Bronchial epithelial cell (primary cell): ENCODE measurements at regions not wholly inside any gene's neighbourhood (a gene's known extent, or its start where the extent isn't known, plus 50 kb on each side); places are given as distances from the start of the nearest gene placed in this dataset.

Source experiments
- DNase-seq: peaks from one replicate; pipeline ENCODE4 v3.0.0-alpha.2; 2010; ENCODE audit warnings: low read depth
- FAIRE-seq: peaks from 2 replicates; lab custom pipeline; 2011; peaks lifted over from hg19 to GRCh38; lab: Jason Lieb, UNC
- H3K27me3 ChIP-seq: 2 replicates; pipeline ENCODE4 v1.5.1; 2011; ENCODE audit warnings: low read length; ENCODE audit not compliant: control insufficient read depth, insufficient read depth
- H3K36me3 ChIP-seq: 2 replicates; pipeline ENCODE4 v1.5.1; 2011; ENCODE audit warnings: low read length; ENCODE audit not compliant: control insufficient read depth, insufficient read depth
- H3K4me3 ChIP-seq: 2 replicates; pipeline ENCODE4 v1.5.1; 2011; ENCODE audit warnings: mild to moderate bottlenecking, low read depth, low read length, control low read depth
- TF ChIP-seq, protein P1 (sequence below): IDR thresholded peaks from 2 replicates; pipeline ENCODE4 v1.5.1; 2011; ENCODE audit warnings: mild to moderate bottlenecking, moderate library complexity, low read length, control low read depth, inconsistent platforms; ENCODE audit not compliant: insufficient read depth, severe bottlenecking

DNA sequence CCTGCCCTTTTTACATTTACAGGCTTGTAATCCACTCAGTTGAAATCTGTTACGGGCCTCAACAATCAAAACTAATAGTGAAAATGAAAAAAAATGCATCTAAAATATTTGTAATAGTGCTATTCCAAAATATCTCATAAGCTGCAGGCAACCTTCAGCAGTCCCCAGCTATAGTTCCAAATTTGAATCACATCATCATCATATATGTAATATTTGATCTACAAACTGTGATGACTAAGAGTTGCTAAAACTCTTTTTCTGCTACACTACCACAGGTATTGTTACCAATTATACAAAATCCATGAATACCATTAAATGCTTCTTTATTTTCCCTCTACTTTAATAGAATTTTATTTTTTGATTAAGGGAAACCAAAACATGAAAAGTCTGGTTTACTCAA lies 121.4 kb upstream of the RFC3 start:
- Histone ChIP-seq H3K27me3 (no peaks in the 10 kb centered on the region), H3K36me3 (no peaks in the 10 kb centered on the region), H3K4me3 (no peak overlapping the region)
- FAIRE-seq (no peak), DNase-seq (peak; percentile 43)
- TF ChIP-seq, protein P1, sequence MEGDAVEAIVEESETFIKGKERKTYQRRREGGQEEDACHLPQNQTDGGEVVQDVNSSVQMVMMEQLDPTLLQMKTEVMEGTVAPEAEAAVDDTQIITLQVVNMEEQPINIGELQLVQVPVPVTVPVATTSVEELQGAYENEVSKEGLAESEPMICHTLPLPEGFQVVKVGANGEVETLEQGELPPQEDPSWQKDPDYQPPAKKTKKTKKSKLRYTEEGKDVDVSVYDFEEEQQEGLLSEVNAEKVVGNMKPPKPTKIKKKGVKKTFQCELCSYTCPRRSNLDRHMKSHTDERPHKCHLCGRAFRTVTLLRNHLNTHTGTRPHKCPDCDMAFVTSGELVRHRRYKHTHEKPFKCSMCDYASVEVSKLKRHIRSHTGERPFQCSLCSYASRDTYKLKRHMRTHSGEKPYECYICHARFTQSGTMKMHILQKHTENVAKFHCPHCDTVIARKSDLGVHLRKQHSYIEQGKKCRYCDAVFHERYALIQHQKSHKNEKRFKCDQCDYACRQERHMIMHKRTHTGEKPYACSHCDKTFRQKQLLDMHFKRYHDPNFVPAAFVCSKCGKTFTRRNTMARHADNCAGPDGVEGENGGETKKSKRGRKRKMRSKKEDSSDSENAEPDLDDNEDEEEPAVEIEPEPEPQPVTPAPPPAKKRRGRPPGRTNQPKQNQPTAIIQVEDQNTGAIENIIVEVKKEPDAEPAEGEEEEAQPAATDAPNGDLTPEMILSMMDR: no peak

DNA sequence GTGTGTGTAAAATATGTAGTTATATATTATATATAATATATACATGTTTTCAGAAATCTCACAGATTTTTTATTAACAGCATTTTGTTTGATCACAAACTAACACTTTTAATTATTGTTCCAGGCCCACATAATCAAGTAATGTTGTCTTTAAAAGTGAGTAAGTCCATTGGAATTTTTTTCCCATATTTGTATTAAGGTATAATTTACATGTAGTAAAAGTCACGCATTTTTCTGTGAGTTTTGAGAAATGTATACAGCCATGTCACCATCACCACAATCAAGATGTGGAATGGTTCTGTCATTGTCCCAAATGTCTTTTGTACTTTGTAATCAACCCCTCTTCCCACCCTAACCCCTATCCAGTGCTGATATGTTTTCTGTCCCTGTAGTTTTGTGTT lies 120.0 kb upstream of the RFC3 start:
- FAIRE-seq (no peak), DNase-seq (peak; percentile 29)

DNA sequence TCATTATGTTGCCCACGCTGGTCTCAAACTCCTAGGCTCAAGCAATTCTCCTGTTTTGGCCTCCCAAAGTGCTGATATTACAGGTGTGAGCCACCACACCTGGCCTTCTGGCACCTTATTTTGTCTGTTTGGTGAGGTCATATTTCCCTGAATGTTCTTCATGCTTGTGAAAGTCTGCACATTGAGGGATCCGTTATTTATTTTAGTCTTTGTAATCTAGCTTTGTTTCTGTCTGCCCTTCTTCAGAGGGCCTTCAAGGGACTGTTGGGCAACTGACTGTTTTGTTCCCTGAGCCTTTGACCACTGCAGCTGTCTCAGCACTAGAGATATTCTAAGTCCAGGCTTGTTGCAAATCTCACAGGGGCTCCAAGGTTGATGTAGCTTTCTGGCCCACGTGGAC lies 110.5 kb upstream of the RFC3 start:
- Histone ChIP-seq H3K4me3 (no peak overlapping the region), H3K36me3 (no peaks in the 10 kb centered on the region), H3K27me3 (no peaks in the 10 kb centered on the region)
- TF ChIP-seq, protein P1: no peak
- no peak for FAIRE-seq
- no peak for DNase-seq

More for the DNA sequence above, 120.0 kb upstream of the RFC3 start:
- no peaks in the 10 kb centered on the region for H3K27me3 ChIP-seq
- no peaks in the 10 kb centered on the region for H3K36me3 ChIP-seq
- TF ChIP-seq, protein P1: no peak
- no peak overlapping the region for H3K4me3 ChIP-seq

DNA sequence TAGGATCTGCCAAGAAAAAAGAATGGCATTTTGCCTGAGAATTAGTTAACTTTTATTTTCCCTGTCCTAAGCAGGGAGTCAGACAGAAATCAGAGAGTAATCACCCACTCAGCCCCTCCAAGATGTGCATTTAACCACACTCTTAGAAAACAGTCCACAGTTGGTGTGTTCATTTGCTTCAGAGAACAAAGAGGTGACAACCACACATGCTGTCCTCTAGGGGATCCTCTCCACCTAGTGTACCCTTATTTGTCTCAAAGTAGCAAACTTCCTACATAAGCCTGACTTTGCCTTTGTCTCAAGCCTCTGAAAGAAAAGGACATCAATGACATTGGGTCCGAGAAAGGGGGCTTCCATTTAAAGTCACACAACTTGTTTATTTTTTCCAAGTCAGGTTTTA lies 107.0 kb upstream of the RFC3 start:
- TF ChIP-seq, protein P1: no peak
- Histone ChIP-seq H3K4me3 (no peak overlapping the region), H3K36me3 (no peaks in the 10 kb centered on the region), H3K27me3 (no peaks in the 10 kb centered on the region)
- FAIRE-seq (no peak), DNase-seq (no peak)

DNA sequence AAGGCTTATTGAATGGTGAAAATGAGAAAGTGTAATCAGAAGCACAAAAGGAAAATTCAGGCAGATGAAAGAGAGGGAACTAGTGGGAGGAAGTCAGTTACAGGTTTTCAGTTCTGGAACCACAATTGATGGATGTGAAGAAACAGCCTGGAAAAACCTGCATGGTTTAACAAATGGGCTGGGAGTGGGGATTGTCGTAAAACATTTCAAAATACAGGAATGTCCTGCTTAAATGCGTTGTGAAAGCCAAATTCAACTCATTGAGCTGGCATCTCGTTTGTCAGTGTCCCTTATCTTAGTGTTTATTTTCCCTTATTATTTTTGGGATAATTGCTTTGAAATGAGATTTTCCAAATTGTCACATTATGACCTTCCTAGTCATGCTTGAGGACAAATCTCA lies 106.5 kb upstream of the RFC3 start:
- Histone ChIP-seq H3K36me3 (no peaks in the 10 kb centered on the region), H3K27me3 (no peaks in the 10 kb centered on the region), H3K4me3 (no peak overlapping the region)
- DNase-seq: no peak
- TF ChIP-seq, protein P1: no peak
- FAIRE-seq: no peak

DNA sequence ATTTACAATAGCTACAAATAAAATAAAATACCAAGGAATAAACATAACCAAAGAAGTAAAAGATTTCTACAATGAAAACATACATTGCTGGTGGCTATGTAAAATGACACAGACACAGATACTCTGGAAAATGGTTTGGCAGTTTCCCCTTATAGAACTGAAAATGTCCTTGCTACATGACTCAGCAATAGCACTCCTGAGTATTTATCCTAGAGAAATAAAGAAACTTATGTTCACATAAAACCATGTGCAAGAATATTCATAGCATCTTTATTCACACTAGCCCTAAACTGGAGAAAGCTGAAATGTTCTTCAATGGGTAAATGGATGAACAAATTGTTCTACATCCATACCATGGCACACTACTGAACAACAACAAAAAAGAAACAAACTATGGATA lies 100.2 kb upstream of the RFC3 start:
- no peak for DNase-seq
- Histone ChIP-seq H3K27me3 (no peaks in the 10 kb centered on the region), H3K36me3 (no peaks in the 10 kb centered on the region), H3K4me3 (no peak overlapping the region)
- FAIRE-seq: peak; percentile 23
- TF ChIP-seq, protein P1: no peak
